GM23338 (cell line): ENCODE measurements at regions not wholly inside any gene's neighbourhood (a gene's known extent, or its start where the extent isn't known, plus 50 kb on each side); places are given as distances from the start of the nearest gene placed in this dataset.

Source experiments
- ATAC-seq: fragments of 200-7000 bp; cut with Tn5 transposase; 3 replicates; pipeline ENCODE4 v1.9.1; 2020
- DNase-seq: peaks from one replicate; pipeline ENCODE4 v3.0.0-alpha.2; 2015; ENCODE audit warnings: low spot score
- H2AFZ ChIP-seq: fragments of 200-600 bp; sonication (generic); 2 replicates; pipeline ENCODE4 v1.8.0; 2016; ENCODE audit warnings: antibody characterized with exemption, mild to moderate bottlenecking, moderate library complexity
- H3F3A ChIP-seq: fragments of 200-600 bp; sonication (generic); replicated peaks from 2 replicates; pipeline ENCODE4 v1.8.0; 2017; ENCODE audit warnings: antibody characterized with exemption, mixed run types, low read depth
- H3K27ac ChIP-seq: fragments of 200-600 bp; sonication (generic); 2 replicates; pipeline ENCODE4 v1.6.1; 2016; ENCODE audit warnings: low read depth
- H3K27me3 ChIP-seq: fragments of 200-600 bp; sonication (generic); 2 replicates; pipeline ENCODE4 v1.8.0; 2016; ENCODE audit warnings: mild to moderate bottlenecking, mixed run types, moderate library complexity; ENCODE audit not compliant: insufficient read depth
- H3K36me3 ChIP-seq: fragments of 200-600 bp; sonication (generic); 2 replicates; pipeline ENCODE4 v1.8.0; 2016; ENCODE audit warnings: mild to moderate bottlenecking; ENCODE audit not compliant: insufficient read depth
- H3K4me1 ChIP-seq: fragments of 200-600 bp; sonication (generic); 2 replicates; pipeline ENCODE4 v1.8.0; 2016; ENCODE audit warnings: mild to moderate bottlenecking, moderate library complexity; ENCODE audit not compliant: insufficient read depth
- H3K4me2 ChIP-seq: fragments of 200-600 bp; sonication (generic); 2 replicates; pipeline ENCODE4 v1.7.1; 2017; ENCODE audit warnings: mixed run types
- H3K4me3 ChIP-seq: fragments of 200-600 bp; sonication (generic); 2 replicates; pipeline ENCODE4 v1.6.1; 2016; ENCODE audit warnings: mixed run types
- H3K79me2 ChIP-seq: fragments of 200-600 bp; sonication (generic); replicated peaks from 2 replicates; pipeline ENCODE4 v1.8.0; 2017; ENCODE audit warnings: mild to moderate bottlenecking; ENCODE audit not compliant: insufficient read depth
- H3K9me2 ChIP-seq: fragments of 200-600 bp; sonication (generic); 2 replicates; pipeline ENCODE4 v1.8.0; 2017; ENCODE audit not compliant: insufficient read depth
- H4K20me1 ChIP-seq: fragments of 200-600 bp; sonication (generic); replicated peaks from 2 replicates; pipeline ENCODE4 v1.8.0; 2017; ENCODE audit warnings: mild to moderate bottlenecking; ENCODE audit not compliant: insufficient read depth
- H3K27ac Mint-ChIP-seq: 2 replicates; pipeline ENCODE4 v1.8.0; 2020; ENCODE audit warnings: inconsistent platforms, mild to moderate bottlenecking, moderate library complexity, mixed read lengths
- H3K27me3 Mint-ChIP-seq: 3 replicates; pipeline ENCODE4 v1.8.0; 2022; ENCODE audit warnings: low read depth, mild to moderate bottlenecking, moderate library complexity, mixed read lengths, inconsistent platforms; ENCODE audit not compliant: insufficient read depth, poor library complexity
- H3K36me3 Mint-ChIP-seq: 3 replicates; pipeline ENCODE4 v1.8.0; 2021; ENCODE audit warnings: low read depth, mild to moderate bottlenecking, inconsistent platforms, moderate library complexity, mixed read lengths
- H3K4me1 Mint-ChIP-seq: 3 replicates; pipeline ENCODE4 v1.8.0; 2020; ENCODE audit warnings: mild to moderate bottlenecking, inconsistent platforms, mixed read lengths
- H3K4me3 Mint-ChIP-seq: 3 replicates; pipeline ENCODE4 v1.8.0; 2021; ENCODE audit warnings: moderate library complexity, mild to moderate bottlenecking, inconsistent platforms, mixed read lengths
- H3K9me3 Mint-ChIP-seq: 3 replicates; pipeline ENCODE4 v1.8.0; 2020; ENCODE audit warnings: moderate library complexity, mild to moderate bottlenecking, inconsistent platforms, mixed read lengths
- CREB1 ChIP-seq: fragments of 250-450 bp; sonication (Bioruptor Pico); IDR thresholded peaks from 2 replicates; pipeline ENCODE4 v1.5.0; 2020; ENCODE audit warnings: low read depth, mild to moderate bottlenecking, moderate library complexity
- EZH2 ChIP-seq: fragments of 200-600 bp; sonication (generic); IDR thresholded peaks from one replicate; pipeline ENCODE4 v1.8.0; 2017; ENCODE audit warnings: antibody characterized with exemption, mild to moderate bottlenecking, low read depth; ENCODE audit not compliant: unreplicated experiment
- EZH2phosphoT487 ChIP-seq: fragments of 200-600 bp; sonication (generic); IDR thresholded peaks from one replicate; pipeline ENCODE4 v1.8.1; 2018; ENCODE audit warnings: antibody characterized with exemption; ENCODE audit not compliant: unreplicated experiment
- JUNB ChIP-seq: IDR thresholded peaks from one replicate; pipeline ENCODE4 v1.6.1; 2016; ENCODE audit warnings: antibody characterized with exemption; ENCODE audit not compliant: unreplicated experiment
- NANOG ChIP-seq: IDR thresholded peaks from 2 replicates; pipeline ENCODE4 v1.6.1; 2016; ENCODE audit warnings: antibody characterized with exemption, borderline replicate concordance
- POLR2AphosphoS5 ChIP-seq: IDR thresholded peaks from 2 replicates; pipeline ENCODE4 v1.6.1; 2016; ENCODE audit warnings: antibody characterized with exemption, low read depth
- ZNF114 ChIP-seq: fragments of 250-450 bp; sonication (Bioruptor Pico); IDR thresholded peaks from 2 replicates; pipeline ENCODE4 v1.5.0; 2020; ENCODE audit warnings: mild to moderate bottlenecking, moderate library complexity
- ZNF331 ChIP-seq: fragments of 250-450 bp; sonication (Bioruptor Pico); IDR thresholded peaks from 2 replicates; pipeline ENCODE4 v1.5.0; 2020; ENCODE audit warnings: low read depth, mild to moderate bottlenecking, moderate library complexity
- TF ChIP-seq, protein P1 (sequence below): fragments of 250-450 bp; sonication (Bioruptor Pico); IDR thresholded peaks from 2 replicates; pipeline ENCODE4 v1.5.0; 2020; ENCODE audit warnings: mild to moderate bottlenecking, moderate library complexity
- TF ChIP-seq, protein P2 (sequence below): IDR thresholded peaks from 2 replicates; pipeline ENCODE4 v1.6.1; 2016; ENCODE audit warnings: antibody characterized with exemption
- TF ChIP-seq, protein P3 (sequence below): IDR thresholded peaks from one replicate; pipeline ENCODE4 v1.6.1; 2018; ENCODE audit warnings: antibody characterized with exemption; ENCODE audit not compliant: unreplicated experiment
- TF ChIP-seq, protein P4 (sequence below), 2 experiments: fragments of 200-600 bp in 1 of 2; sonication (generic) in 1 of 2; conservative IDR thresholded peaks; 2 replicates each; pipeline versions ENCODE4 v1.5.1 to v1.6.1; 2016 to 2017; ENCODE audit warnings: antibody characterized with exemption in 2 of 2, low read depth in 2 of 2, mild to moderate bottlenecking in 2 of 2, moderate library complexity in 1 of 2

DNA sequence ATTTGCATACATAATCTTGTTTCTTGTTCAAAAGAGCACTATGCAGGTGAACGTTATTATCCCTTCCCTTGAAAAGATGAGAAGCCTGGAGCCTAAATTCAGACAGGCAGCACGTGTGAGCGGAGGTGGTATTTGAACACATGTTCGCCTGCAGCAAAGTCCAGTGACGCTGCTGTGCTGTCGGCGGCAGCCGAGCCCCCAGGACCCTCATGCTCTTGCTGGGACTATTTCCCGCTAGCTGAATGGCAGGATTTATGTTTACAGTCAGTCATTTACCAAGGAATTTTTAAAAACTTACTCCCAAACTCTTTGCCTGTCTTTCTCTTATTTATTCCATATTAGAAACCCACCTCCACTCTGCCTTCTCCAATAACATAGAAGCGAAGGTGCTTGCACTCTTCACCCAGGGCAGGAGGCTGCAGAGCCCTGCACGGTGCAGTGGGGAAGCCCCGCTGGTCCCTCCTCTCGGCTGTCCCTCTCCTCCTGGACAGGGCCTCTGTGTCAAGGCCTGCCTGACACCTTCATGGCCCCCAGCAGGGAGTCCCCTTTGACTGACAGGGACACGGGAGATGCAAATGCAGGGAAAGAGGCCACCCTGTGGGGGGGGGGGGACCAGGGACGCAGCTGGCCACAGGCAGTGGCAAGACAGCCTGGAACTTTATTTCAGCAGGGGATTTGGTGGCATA lies 528.5 kb upstream of the B3GAT1 start (continued):
- TF ChIP-seq, protein P1, sequence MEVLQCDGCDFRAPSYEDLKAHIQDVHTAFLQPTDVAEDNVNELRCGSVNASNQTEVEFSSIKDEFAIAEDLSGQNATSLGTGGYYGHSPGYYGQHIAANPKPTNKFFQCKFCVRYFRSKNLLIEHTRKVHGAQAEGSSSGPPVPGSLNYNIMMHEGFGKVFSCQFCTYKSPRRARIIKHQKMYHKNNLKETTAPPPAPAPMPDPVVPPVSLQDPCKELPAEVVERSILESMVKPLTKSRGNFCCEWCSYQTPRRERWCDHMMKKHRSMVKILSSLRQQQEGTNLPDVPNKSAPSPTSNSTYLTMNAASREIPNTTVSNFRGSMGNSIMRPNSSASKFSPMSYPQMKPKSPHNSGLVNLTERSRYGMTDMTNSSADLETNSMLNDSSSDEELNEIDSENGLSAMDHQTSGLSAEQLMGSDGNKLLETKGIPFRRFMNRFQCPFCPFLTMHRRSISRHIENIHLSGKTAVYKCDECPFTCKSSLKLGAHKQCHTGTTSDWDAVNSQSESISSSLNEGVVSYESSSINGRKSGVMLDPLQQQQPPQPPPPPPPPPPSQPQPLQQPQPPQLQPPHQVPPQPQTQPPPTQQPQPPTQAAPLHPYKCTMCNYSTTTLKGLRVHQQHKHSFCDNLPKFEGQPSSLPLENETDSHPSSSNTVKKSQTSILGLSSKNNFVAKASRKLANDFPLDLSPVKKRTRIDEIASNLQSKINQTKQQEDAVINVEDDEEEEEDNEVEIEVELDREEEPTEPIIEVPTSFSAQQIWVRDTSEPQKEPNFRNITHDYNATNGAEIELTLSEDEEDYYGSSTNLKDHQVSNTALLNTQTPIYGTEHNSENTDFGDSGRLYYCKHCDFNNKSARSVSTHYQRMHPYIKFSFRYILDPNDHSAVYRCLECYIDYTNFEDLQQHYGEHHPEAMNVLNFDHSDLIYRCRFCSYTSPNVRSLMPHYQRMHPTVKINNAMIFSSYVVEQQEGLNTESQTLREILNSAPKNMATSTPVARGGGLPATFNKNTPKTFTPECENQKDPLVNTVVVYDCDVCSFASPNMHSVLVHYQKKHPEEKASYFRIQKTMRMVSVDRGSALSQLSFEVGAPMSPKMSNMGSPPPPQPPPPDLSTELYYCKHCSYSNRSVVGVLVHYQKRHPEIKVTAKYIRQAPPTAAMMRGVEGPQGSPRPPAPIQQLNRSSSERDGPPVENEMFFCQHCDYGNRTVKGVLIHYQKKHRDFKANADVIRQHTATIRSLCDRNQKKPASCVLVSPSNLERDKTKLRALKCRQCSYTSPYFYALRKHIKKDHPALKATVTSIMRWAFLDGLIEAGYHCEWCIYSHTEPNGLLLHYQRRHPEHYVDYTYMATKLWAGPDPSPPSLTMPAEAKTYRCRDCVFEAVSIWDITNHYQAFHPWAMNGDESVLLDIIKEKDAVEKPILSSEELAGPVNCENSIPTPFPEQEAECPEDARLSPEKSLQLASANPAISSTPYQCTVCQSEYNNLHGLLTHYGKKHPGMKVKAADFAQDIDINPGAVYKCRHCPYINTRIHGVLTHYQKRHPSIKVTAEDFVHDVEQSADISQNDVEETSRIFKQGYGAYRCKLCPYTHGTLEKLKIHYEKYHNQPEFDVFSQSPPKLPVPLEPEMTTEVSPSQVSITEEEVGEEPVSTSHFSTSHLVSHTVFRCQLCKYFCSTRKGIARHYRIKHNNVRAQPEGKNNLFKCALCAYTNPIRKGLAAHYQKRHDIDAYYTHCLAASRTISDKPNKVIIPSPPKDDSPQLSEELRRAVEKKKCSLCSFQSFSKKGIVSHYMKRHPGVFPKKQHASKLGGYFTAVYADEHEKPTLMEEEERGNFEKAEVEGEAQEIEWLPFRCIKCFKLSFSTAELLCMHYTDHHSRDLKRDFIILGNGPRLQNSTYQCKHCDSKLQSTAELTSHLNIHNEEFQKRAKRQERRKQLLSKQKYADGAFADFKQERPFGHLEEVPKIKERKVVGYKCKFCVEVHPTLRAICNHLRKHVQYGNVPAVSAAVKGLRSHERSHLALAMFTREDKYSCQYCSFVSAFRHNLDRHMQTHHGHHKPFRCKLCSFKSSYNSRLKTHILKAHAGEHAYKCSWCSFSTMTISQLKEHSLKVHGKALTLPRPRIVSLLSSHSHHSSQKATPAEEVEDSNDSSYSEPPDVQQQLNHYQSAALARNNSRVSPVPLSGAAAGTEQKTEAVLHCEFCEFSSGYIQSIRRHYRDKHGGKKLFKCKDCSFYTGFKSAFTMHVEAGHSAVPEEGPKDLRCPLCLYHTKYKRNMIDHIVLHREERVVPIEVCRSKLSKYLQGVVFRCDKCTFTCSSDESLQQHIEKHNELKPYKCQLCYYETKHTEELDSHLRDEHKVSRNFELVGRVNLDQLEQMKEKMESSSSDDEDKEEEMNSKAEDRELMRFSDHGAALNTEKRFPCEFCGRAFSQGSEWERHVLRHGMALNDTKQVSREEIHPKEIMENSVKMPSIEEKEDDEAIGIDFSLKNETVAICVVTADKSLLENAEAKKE (CRISPR knock-in tag), result no peak
- TF ChIP-seq CREB1 (CRISPR knock-in tag), result no peak
- no peak for TF ChIP-seq EZH2
- no peak for TF ChIP-seq JUNB
- TF ChIP-seq, protein P2, sequence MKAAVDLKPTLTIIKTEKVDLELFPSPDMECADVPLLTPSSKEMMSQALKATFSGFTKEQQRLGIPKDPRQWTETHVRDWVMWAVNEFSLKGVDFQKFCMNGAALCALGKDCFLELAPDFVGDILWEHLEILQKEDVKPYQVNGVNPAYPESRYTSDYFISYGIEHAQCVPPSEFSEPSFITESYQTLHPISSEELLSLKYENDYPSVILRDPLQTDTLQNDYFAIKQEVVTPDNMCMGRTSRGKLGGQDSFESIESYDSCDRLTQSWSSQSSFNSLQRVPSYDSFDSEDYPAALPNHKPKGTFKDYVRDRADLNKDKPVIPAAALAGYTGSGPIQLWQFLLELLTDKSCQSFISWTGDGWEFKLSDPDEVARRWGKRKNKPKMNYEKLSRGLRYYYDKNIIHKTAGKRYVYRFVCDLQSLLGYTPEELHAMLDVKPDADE, result no peak
- no peak for TF ChIP-seq ZNF114 (CRISPR knock-in tag)

DNA sequence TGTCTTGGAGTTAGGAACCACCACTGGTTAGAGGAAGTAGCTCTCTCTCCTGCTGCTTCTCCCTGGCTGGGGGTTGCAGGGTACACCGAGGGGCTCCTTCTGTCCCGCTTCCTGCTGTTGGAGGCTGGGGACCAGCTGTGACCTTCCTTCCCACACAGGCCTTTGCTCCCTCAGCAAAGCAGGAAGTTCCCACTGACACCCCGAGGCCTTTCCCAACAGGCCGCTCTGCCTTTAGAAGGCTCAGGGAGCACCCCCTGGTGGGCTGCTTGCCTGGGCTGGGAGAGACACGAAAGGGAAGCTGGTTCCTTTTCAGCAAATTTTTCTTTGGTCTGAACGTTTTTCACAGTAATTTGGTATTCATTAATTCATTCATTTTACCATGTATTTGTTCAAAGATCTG lies 527.9 kb upstream of the B3GAT1 start:
- Histone ChIP-seq H3K36me3 (no peaks in the 10 kb centered on the region), H3K4me3 (no peak overlapping the region), H4K20me1 (no peaks in the 10 kb centered on the region), H2AFZ (no peak overlapping the region), H3K27me3 (no peaks in the 10 kb centered on the region), H3K9me2 (no peaks in the 10 kb centered on the region), H3F3A (0 out of 2 replicates have a peak, but pooled peaks cover 3% of the 10 kb centered on the region), H3K4me1 (peaks cover 16% of the 10 kb centered on the region), H3K4me2 (no peak overlapping the region), H3K27ac (no peak overlapping the region), H3K79me2 (no peaks in the 10 kb centered on the region)
- H3K36me3 Mint-ChIP-seq, result peaks cover 8% of the 10 kb centered on the region
- DNase-seq, result no peak
- TF ChIP-seq ZNF114 (CRISPR knock-in tag) (no peak), POLR2AphosphoS5 (no peak), EZH2phosphoT487 (no peak), ZNF331 (no peak), EZH2 (no peak), JUNB (no peak), NANOG (no peak)
- TF ChIP-seq, protein P3, sequence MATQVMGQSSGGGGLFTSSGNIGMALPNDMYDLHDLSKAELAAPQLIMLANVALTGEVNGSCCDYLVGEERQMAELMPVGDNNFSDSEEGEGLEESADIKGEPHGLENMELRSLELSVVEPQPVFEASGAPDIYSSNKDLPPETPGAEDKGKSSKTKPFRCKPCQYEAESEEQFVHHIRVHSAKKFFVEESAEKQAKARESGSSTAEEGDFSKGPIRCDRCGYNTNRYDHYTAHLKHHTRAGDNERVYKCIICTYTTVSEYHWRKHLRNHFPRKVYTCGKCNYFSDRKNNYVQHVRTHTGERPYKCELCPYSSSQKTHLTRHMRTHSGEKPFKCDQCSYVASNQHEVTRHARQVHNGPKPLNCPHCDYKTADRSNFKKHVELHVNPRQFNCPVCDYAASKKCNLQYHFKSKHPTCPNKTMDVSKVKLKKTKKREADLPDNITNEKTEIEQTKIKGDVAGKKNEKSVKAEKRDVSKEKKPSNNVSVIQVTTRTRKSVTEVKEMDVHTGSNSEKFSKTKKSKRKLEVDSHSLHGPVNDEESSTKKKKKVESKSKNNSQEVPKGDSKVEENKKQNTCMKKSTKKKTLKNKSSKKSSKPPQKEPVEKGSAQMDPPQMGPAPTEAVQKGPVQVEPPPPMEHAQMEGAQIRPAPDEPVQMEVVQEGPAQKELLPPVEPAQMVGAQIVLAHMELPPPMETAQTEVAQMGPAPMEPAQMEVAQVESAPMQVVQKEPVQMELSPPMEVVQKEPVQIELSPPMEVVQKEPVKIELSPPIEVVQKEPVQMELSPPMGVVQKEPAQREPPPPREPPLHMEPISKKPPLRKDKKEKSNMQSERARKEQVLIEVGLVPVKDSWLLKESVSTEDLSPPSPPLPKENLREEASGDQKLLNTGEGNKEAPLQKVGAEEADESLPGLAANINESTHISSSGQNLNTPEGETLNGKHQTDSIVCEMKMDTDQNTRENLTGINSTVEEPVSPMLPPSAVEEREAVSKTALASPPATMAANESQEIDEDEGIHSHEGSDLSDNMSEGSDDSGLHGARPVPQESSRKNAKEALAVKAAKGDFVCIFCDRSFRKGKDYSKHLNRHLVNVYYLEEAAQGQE, result no peak
- TF ChIP-seq, protein P4, sequence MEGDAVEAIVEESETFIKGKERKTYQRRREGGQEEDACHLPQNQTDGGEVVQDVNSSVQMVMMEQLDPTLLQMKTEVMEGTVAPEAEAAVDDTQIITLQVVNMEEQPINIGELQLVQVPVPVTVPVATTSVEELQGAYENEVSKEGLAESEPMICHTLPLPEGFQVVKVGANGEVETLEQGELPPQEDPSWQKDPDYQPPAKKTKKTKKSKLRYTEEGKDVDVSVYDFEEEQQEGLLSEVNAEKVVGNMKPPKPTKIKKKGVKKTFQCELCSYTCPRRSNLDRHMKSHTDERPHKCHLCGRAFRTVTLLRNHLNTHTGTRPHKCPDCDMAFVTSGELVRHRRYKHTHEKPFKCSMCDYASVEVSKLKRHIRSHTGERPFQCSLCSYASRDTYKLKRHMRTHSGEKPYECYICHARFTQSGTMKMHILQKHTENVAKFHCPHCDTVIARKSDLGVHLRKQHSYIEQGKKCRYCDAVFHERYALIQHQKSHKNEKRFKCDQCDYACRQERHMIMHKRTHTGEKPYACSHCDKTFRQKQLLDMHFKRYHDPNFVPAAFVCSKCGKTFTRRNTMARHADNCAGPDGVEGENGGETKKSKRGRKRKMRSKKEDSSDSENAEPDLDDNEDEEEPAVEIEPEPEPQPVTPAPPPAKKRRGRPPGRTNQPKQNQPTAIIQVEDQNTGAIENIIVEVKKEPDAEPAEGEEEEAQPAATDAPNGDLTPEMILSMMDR (conservative IDR thresholded peaks at IDR 0.05; ENCODE audit: low read depth in 2 of 2), result peak; percentile 29 to 54
- H3K4me1 Mint-ChIP-seq, result peaks cover 46% of the 10 kb centered on the region
- H3K9me3 Mint-ChIP-seq, result peaks cover 21% of the 10 kb centered on the region
- H3K27me3 Mint-ChIP-seq, result peaks cover 9% of the 10 kb centered on the region
- ATAC-seq, result no peak; the same call in 2 of the 3 replicates
- no peak overlapping the region for H3K4me3 Mint-ChIP-seq
- H3K27ac Mint-ChIP-seq, result no peak overlapping the region
